CD4-positive, alpha-beta T cell treated with Interleukin-4 for 4 hours (primary cell): ENCODE measurements at regions not wholly inside any gene's neighbourhood (a gene's known extent, or its start where the extent isn't known, plus 50 kb on each side); places are given as distances from the start of the nearest gene placed in this dataset.

Experiments
- DNase-seq: peaks from one replicate; pipeline ENCODE4 v3.0.0-alpha.2; 2020

DNA sequence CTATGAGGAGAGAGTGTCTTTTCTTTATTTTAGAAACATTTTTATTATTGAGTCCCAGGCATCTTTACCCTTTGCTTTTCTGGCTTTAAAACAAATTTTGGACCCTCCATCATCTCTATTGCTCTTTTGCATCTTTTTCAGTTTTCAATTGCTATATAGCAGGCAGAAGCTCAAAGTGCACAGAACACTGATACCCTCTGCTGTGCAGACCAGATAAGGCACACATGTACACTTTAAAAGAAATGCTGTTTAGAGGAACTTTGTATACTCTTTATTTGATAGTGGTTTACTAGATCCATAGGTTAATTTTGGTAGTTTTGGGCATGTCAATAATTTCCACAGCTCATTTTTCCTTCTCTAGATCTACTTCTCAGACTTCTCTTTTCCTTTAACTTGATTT lies 324.2 kb downstream of the SH2D4B start:
- no peak for DNase-seq

DNA sequence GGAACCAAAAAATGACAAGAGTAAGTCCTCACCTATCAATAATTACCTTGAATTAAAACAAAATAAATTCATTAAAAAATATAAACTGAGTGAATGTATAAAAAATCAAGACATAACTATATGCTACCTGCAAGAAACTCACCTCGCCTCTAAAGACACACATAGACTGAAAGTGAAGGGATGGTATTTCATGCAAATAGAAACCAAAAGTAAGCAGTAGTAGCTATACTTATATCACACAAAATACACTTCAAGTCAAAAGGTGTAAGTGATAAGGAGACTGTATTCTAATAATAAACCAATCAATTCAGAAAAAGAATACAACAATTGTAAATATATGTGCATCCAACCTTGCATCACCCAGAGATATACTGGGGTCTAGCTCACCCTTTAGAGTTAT lies 332.6 kb downstream of the SH2D4B start:
- no peak for DNase-seq

DNA sequence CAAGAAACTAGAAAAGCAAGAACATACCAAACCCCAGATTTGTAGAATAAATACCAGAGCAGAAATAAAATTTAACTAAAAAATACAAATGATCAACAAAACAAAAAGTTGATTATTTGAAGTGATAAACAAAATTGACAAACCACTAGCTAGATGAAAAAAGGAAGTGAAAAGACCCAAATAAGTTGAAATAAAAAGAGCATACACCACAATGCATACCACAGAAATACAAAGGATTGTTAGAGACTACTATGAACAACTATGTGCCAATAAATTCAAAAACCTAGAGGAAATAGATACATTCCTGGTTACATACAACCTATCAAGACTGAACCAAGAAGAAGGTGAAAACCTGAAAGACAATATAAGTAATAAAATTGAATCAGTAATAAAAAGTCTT lies 333.4 kb downstream of the SH2D4B start:
- no peak for DNase-seq

DNA sequence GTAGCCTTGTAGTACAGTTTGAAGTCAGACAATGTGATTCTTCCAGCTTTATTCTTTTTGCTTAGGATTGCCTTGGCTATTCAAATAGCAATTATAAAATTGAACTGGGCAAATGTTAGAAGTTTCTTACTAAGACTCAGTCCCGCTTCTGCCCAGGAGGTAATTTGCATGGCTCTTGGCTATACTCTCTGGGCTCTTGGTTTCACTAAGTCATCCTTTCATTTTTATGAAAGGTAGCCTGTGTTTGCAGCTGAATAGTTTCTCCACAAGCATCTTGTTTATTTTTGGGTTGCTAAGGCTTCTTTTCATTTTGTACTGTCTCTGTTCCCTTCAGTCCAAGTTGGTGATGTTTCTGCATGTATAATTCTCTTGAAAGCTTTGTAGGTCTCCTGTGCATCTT lies 340.6 kb downstream of the SH2D4B start:
- no peak for DNase-seq

DNA sequence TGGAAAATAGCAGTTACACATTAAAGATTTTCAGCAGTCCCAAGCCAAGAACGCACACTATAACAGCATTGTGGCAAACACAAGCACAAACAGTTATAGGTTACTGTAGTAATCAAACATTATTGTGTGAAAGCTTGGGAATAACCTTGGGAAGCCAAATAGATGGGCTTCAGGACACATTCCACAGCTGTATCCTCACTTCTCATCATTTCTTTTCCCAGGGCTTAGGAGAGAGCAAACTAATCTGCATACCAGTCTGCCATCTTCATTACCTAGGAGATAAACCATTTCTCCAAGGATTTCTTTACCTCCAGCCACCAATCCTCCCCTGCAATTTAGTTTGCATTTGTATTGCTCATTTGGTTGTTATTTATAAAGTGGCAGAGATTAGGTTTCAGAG lies 352.4 kb downstream of the SH2D4B start:
- no peak for DNase-seq

DNA sequence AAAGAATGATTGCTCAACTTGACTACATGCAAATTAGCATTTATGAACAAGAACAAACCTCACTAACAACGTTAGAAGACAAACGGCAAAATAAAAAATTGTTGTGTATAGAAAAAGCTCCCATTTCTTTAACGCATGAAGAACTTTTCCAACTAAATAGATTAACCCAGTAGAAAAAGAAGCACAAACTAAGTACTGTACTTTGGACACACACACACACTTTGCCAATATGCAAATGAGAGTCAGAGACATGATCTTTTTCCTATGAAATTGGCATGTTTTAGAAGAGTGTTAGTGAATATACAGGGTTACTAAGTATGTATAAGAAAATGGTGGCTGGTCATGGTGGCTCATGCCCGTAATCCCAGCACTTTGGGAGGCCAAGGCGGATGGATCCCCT lies 355.6 kb downstream of the SH2D4B start:
- no peak for DNase-seq

DNA sequence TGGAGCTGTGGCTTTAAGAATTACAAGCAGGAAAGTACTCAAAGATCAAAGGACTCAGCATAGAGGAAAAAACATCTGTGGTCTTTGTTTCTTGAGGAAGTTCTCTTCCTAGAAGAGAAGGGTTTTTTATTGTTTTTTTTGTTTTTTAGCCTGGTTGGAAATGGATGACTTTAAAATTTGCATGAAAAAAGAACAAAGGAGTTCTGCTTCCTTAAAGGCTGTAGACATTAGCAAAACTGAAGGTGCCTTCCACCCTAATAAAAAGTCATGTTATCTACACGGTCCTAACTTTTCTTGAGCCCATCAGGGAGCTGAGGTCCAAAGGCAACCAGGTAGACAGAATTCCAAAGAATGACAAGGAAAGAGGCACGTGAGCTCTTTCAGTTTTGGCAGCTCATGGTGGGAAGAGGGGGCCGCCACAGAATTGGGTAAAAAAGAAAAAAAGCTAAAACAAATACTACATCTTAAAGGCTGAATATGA lies 356.6 kb downstream of the SH2D4B start:
- no peak for DNase-seq

DNA sequence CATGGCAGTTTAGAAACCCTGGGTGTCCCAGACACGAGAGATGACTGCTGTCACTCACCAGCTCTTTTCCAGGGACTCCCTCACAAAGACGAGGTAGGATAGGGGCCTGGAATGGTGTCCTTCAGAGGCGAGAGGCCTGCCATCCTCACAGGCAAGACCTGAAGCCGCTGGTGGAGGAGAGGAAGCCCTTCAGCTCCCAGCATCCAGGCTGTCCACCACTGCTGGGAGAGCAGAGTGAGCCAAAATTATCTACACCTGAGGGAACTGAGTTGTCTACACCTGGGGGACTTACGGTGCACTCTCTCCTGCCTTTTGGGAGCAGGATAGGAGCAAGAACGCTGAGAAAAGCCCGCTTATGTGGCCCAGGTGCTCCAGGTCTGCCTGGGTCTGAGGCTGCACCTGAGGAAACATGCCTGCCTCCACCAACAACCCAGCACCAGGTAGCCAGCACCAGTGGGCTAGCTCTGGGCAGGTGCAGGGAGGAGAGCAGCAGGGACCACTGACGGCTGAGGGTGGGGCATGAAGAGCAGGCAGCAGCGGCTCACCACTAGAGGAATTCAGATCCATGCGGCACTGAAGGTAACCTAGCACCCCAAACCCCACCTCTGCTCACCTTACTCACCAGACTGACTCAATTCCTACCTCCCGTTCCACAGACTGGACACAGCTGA lies 357.2 kb downstream of the SH2D4B start:
- DNase-seq = no peak

DNA sequence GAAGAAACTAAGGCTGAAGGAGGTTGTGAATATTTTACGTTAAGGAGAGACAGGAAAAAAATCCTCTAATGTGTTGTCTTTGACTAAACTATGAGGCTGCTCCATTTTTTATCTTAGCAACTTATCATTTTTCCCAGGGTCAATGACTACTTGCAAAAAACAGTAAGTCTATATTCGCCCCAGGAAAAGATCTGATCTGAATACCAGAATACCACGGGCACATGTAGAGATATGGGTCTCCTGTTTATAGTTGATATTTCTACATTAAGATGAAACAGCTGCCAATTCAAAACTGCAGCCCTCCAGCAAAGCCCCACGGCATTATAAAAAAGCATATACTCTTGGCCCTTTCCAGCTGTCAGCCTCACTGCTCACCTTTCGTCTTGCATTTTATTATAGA lies 358.4 kb downstream of the SH2D4B start:
- DNase-seq = no peak

DNA sequence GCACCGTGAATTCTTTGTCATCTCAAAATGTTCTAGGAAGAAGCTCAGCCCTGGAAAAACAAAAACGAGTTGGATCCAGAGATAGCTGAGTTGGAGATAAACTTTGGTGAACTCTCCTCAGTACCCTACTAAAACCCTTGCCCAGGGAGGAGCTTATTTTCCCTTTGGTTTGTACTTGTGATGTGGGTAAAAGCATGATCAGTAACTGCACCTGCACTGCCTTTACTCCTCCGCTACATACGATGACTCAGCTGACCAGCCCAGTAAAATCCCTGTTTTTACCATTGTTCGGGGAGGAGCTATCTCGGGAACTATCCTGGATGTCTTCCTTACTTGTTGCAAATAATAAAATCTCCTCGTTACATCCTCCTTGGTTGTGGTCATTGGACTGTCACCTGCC lies 359.3 kb downstream of the SH2D4B start:
- no peak for DNase-seq

DNA sequence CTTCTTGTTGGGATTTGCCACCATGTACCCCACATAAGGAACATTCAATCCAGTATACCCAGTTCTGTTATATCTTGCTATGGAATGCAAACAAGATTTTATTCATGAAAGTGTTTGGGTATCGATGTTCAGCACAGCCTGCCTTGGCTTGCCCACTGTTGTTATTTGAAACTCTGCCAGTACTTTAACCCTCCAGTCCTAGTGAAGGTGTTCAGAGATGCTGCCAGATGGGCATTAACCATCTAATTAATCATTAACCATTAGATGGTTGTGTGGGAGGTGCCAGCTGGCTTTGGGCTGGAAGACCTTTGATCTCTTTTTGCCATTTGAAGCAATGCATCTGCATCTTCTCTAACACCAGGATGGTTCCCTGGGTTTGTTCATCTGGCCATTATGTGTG lies 363.0 kb downstream of the SH2D4B start:
- DNase-seq = no peak

DNA sequence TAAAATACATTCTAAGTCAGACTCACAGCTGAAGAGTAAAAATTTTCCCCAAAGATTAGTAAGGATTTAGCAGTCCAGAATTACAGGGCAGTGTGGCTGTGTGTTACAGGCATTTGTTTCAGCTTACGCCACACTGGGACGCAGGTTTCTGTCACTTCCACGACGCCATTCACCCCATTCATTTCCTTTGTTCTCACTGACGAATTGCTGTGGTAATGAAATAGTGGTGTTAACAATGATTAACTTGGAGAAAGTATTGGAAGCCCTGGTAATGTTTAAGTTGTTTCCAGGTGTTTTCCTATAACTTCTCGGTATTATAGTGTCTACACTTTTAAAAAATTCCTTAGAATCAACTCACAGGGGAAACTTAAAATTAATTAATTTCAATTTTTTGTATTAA lies 370.9 kb downstream of the SH2D4B start:
- no peak for DNase-seq

DNA sequence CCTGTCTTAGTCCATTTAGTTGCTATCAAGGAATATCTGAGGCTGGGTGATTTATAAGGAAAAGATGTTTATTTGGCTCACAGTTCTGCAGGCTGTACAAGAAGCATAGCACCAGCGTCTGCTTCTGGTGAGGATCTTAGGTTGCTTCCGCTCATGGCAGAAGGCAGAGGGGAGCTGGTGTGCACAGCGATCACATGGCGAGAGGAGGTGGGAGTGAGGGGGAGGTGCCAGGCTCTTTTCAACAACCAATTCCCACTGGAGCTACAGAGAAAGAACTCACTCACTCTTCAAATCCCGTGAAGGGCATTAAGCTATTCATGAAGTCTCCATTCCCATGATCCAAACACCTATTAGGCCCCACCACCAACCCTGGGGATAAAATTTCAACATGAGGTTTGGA lies 371.6 kb downstream of the SH2D4B start:
- no peak for DNase-seq

DNA sequence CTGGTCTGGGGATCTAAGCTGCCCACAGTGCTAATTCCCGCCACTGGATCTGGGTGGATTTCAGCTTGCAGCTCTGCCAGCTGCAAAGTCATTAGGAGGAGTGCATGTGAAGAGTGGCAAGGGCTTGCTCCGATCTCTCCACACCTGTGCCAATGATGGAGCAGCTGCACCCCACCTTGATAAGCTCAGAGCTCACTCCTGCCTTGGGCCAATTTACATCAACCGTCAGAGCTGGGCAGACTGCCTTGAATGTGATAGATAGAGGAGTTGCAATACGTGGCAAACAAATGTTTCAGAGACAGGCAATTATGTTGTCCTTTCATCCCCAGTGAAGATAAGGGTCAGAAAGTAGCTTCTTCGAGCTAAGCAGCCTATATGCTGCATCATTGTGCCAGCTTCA lies 379.9 kb downstream of the SH2D4B start:
- DNase-seq = no peak

DNA sequence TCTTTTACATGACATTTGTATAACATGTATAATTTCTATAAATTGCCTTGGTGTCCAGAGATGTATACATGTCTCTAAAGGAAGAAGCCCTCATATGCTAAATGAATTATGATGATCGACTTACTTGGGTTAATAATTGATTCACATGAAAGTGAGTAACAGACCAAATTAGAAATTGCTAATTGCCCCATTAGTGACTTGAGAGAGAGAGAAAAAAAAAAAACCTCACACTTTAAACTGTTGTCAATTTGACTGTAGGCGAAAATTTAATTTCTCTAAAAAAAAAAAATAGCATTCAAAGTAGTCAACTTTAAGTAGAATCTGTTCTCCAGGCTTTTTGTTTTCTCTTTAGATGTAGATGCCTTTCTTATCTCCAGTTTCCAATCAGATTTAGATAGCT lies 383.3 kb downstream of the SH2D4B start:
- no peak for DNase-seq

DNA sequence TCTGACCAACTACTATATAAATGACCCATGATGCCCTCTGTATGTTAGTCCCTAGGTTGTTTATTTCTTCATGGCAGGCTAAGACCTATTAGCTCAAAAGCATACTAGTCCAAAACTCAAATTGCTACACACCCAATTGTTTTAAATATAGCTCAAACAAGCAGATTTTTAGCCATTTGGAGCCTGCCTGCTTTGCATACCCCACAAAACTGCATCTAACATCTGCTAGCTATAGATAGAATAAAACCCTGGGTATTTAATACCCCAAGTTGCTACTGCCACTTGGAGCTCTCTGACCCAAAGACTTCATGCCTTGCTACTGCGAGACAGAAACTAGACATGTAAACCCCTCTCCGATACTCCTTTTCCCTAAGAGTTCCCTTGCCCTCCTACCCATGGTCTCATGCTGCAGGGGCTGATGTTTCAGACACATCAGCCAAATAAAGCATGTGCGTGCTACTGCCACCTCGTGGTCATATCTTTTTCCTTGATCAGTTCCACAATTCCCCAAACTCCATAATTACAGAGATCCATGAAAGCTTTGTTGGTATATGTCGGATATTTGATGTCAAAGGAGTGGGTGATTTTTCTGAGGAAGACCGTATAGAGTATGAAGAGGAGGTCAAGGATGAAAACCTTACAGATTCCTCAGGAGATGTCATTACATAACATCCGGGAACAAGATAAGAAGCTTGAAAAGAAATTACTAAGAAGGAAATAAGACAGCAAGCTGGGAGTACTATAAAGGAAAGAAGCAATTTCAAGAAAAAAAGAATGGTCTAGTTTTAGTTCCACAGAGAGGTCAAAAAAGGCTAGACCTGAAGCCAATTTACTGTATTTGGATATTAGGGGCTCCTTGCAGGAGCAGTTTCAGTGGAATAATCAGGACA lies 386.6 kb downstream of the SH2D4B start:
- no peak for DNase-seq

DNA sequence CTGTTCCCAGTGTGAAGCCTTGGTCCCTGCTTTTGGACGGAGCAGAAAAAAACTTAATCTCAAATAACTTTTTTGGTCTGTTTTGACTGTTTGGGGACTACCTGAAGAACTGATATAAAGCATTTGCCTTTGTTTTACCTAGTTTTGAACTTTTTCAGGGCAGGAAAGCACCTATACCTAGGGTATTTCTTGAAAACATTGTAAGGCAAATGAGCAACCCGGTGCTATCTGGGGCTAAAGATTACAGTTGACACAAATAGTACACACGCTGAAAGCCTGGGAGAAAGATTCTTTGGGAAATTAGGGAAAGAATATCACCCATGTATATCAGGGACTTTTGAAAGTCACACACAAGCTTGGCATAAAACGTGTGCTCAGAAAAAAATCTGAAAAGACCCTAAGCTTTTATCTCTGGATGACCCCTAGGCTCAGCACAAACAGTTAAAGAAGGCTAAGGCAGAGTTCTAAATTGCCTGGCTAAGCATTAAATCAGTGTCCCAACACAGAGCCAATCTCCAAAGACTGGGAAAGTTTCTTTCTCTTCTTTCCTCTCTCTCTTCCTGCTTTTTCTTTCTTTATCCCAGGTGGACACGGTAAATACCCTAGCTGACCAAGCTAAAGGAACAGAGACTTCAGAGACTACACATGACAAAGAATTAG lies 389.8 kb downstream of the SH2D4B start:
- no peak for DNase-seq

DNA sequence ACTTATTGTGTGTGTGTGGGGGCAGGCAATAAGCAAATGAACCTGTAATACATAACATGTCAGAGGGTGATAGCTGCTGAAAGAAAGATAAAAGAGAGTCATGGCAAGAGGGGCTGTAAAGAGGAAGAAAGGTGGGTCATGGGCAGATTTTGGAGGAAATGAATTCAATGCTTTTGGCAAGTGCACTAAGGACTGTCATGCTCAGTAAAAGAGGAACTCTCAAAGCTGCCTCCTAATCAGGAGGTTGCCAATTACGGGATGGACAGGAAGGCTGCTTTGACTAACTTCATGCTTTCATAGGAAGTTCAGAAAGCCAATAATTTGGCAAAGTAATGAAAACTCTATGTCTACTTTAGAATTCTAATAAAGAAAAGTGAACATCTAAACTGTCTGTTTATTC lies 401.2 kb downstream of the SH2D4B start:
- DNase-seq = no peak

DNA sequence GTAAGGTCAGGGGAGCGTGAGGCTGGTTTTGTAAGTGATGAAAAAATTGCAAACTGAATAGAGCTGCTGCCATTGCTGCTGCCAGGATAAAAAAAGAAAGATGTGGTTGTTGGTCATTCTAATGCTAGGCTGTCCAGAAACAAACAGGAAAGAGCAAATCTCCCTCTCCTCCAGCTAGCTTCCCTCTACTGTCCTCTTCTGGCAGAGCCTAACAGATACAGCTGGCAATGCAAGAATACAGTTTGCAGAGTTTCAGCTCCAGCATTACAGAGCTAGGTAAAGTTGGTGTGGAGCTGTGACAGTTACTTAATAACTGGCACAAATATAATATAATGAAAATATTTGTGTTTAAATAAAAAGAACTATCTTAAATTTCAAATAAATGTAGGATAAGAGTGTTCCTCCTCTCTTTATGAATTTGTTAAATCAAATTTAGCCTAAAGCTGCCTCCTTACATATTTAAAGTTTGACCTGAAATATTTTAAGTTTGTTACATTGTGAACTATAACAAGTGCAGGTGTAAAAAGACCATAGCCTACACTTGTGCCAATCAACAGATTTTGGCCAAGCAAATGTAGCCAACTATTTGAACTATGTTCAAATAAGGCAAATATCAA lies 407.7 kb downstream of the SH2D4B start:
- DNase-seq = no peak

DNA sequence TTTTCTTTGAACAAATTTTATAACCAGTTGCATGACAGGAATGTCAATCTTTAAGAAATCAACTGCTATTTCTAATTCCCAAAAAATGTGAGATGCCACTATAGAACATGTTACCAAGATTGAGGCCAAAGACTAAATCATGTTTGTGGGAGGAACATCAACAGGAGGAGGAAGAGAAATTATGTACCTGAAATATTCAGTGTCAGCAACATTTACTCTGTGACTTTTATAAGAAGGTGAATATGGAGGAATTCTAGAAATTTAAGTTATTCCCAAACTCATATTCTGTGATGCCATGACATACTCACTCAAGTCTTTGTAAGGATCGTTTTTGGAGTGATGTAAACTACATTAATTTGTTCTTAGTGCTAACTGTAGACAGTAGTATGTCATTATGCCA lies 408.4 kb downstream of the SH2D4B start:
- DNase-seq = no peak

DNA sequence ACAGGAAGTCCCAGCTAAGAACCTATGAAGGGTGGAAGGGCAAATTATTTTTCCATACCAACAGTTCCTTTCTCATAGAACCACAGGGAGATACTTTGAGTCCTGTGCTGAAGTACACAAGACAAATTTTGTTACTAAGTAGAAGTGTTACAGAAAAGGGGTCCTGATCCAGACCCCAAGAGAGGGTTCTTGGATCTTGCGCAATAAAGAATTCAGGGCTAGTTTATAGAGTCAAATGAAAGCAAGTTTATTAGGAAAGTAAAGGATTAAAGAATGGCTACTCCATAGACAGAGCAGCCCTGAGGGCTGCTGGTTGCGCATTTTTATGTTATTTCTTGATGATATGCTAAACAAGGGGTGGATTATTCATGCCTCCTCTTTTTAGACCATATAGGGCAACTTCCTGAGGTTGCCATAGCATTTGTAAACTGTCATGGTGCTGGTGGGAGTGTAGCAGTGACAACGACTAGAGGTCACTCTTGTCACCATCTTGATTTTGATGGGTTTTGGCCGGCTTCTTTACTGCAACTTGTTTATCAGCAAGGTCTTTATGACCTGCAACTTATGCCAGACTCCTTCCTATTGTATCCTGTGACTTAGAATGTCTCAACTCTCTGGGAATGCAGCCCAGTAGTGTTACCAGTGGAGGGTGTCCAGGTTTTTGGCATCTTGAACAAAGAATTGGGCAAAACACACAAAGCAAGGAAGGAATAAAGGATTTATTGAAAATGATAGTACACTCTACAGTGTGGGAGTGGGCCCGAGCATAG lies 409.4 kb downstream of the SH2D4B start:
- no peak for DNase-seq

DNA sequence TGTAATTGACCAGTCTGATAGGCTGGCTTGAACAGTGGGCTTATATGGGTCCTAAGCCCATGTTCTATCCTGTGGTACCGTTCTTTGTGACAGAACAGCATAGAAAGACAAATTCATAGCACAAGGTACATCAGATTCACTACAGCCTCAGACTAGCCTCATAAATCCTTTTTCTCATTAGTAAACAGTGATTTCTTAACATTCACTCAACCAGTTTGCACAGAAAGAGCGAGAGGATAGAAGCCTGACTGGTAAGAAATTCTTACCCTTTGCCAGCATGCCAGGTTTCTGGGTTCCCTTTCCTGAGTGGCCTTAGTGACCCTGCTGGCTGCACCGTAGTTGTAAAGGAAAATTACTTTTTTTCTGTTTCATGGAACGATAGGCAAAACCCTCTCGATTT lies 412.1 kb downstream of the SH2D4B start:
- no peak for DNase-seq

DNA sequence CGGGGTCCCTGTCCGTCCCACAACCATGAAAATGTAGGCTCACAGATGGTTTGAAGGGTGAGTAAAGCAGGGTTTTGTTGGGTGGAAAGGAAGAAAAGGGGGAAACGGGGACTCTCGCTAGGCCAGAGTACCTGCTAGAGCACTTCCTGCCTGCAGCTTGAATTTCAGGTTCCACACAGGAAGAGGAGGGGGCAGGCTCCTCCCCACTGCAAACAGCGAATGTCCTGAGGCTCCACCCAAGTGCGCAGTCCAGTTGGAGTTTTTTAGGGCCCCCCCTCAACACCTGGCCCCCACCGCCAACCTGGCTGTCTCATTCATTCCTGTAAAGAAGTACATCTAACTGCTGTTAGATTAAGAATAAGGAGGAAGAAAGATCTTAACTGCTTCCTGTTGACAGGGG lies 414.7 kb downstream of the SH2D4B start:
- DNase-seq = no peak
